NCI-H2196 treated with DMSO at 0.1 percent for 48 hours (cell line): ENCODE measurements at regions not wholly inside any gene's neighbourhood (a gene's known extent, or its start where the extent isn't known, plus 50 kb on each side); places are given as distances from the start of the nearest gene placed in this dataset.
"Not testable (repeated sequence)": the region's sequence is repeated elsewhere in the genome, so short reads cannot be mapped to it uniquely, and the experiment has no call there.

Experiments used
- DNase-seq: peaks from one replicate; lab custom pipeline; 2025; ENCODE audit not compliant: unreplicated experiment; lab: John Stamatoyannopoulos, UW

DNA sequence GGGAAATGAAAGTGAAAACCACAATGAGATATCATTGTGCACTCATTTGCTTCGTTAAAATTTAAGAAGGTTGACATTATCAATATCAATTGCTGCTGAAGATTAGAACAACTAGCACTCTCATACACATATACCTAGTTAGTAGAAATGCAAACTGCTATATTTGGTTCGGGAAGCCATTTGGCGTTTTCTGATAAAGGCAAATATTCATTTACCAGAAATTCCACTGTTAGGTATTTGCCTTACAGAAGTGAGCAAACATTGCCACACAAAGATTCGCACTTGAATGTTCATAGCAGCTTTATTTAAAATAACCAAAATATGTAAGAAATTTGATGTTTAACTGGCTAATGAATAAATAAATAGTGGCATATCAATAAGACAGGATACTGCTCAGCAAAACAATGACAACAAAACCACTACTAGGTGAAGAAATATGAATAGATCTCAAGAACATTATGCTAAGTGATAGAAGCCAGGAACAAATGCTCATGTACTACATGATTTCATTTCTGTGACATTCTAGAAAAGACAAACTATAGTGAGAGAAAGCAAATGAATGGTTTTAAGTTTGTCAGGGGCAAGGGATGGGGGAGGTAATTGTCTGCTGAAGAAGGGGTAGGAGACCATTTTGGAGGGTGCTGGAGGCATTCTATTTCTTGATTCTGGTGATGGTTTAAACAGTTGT is 387.8 kb downstream of the PTH2R start:
- DNase-seq = no peak

DNA sequence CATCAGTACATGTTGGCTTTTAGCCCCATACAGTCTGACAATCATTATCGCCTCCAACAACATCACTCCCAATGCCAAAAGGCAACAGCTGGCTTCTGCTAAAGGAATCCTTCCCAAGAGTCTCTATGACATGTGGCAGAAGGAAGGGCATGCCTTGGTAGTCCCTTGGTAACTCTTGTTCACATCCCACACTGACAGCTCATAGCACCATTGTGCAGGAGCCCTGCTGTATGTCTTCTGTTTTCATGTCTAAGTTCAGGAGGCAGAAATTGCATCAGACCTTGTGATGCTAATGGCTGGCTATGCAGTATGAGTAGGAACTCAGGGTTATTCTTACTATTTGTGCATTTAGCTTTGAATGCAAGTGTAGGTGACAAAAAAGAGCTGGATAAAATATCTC is 392.1 kb downstream of the PTH2R start:
- DNase-seq = no peak

- DNase-seq = no peak
Measured at GRCh38 chr2:208799397-208799796, 392.8 kb downstream of the PTH2R start.

DNA sequence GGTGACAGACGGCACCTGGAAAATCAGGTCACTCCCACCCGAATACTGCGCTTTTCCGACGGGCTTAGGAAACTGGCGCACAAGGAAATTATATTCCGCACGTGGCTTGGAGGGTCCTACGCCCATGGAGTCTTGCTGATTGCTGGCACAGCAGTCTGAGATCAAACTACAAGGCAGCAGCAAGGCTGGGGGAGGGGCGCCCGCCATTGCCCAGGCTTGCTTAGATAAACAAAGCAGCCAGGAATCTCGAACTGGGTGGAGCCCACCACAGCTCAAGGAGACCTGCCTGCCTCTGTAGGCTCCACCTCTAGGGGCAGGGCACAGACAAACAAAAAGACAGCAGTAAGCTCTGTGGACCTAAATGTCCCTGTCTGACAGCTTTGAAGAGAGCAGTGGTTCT is 394.3 kb downstream of the PTH2R start:
- DNase-seq = not testable (repeated sequence)

DNA sequence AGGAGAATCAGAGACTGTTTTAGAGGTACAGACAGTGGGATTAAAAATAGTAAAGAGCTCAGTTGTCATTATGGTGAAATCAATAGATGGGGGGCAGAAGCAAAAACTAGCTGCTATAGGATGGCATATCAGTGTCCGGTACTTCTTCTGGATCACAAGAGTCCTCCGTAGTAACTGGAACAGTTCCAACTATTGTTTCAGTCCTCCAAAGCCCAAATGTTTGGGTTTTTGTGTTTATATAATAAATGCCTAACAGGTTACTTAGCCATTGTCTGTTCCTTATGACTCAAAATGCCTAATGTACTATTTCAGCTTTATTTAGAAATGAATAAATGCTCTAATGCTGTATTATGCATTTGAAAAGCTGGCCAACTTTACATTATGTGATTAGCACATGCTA is 401.2 kb downstream of the PTH2R start:
- DNase-seq = no peak

DNA sequence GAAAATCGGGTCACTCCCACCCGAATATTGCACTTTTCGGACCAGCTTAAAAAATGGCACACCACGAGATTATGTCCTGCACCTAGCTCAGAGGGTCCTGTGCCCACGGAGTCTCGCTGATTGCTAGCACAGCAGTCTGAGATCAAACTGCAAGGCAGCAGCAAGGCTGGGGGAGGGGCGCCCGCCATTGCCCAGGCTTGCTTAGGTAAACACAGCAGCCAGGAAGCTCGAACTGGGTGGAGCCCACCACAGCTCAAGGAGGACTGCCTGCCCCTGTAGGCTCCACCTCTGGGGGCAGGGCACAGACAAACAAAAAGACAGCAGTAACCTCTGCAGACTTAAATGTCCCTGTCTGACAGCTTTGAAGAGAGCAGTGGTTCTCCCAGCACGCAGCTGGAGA is 405.3 kb downstream of the PTH2R start:
- not testable (repeated sequence) for DNase-seq

DNA sequence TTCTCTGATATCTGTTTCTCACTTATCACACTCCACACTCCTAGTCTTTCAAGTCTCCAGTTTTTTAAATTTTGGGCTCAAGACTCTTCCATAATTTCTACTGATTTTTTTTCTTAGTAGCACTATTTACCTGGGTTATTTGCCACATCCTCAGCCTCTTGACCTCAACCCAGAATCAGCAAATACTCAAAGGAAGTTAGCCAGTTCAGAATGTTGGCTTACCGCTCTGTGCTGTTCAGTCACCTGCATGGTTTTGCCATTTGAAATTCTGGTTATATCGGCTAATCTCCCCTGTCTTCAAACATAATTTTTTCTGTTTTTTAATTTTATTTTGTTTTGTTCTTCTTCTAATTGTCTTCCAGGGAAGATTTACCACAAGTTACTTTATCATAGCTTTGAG is 412.6 kb downstream of the PTH2R start:
- no peak for DNase-seq

GRCh38 chr2:208820014-208820688 is 413.6 kb downstream of the PTH2R start:
- DNase-seq = no peak

DNA sequence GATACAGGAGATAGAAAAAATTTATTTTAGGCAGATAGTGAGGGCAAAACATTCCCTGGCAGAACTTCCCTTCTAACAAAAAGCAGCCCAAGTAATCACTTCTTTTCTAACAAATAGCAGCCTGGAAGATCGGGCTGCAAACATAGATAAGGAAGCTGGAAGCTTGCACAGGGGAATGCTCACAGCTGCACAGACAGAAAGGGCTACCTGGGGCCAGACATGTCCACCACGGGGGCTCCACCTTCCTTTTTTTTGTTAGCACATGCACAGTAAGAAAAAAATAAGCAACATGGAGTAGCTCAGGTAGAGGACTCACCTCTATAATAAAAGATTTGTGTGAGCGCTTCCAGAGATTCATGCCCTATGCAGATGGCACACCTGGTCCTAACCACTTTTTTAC is 420.5 kb downstream of the PTH2R start:
- no peak for DNase-seq

DNA sequence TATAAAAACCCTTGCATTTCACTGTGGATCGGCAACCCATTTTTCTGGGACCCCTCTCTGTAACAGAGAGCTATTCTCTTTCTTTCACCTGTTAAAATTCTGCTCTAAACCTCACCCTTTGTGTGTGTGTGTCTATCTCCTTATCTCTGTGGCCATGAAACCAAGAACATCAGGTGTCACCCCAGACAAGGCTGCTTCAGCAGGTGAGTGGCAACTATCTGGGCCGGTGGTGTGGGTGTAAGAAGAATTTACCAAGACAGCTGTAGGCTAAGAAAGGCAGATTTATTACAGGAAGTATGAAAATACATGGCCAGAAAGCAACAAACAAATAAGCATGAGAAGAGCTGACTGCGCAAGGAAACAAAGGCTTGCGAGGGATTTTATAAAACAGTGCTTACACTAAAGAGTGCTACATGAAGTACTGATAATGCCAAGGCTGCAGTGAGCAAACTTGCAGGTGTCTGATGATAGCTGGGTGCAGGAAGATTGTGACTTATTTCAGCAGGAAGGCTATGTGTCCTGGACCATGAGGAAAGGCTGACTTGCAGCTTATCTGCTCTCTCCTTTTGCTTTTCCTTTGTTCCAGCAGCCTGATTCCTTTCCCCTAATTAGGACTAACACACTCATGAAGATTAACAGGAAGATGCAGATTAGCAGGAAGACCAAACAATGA is 421.1 kb downstream of the PTH2R start:
- no peak for DNase-seq

- DNase-seq = no peak
Measured at GRCh38 chr2:208830203-208830602, 423.6 kb downstream of the PTH2R start.

GRCh38 chr2:208847651-208848050 is 441.1 kb downstream of the PTH2R start:
- DNase-seq = no peak

DNA sequence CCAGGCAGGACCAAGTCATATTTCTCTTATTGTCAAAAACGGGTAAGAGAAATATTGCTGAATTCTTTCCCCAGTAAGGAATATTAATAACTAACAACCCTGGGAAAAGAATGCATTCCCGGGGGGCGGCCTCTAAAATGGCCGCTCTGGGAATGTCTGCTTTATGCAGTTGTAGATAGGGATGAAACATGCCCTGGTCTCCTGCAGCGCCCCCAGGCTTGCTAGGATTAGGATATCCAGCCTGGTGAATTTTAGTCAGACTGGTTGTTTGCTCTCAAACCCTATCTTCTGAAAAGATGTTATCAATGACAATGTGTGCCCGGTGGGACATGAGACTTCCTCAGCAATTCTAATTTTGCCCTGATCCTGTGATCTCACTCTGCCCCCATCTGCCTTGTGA is 448.1 kb downstream of the PTH2R start:
- no peak for DNase-seq

- DNase-seq = no peak
Measured at GRCh38 chr2:208867374-208867773, 460.8 kb downstream of the PTH2R start.

DNA sequence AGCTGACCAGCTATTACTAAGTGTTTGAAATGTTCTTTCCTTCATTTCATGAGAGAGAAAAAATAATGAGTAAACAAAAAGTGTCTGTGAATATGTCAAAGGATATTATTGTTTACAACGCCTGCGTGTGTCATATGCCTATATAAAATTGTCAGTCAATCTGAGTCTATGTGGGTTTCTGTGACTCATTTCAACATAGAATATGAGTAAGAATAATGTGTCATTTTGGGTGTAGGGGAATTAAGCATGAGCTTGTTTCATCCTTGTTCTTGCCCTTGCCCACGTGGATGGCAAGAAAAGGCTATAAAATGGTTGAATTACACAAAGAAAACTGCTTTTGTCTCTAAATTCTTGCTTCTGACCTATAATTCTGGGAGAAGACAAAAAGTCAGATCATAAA is 466.0 kb downstream of the PTH2R start:
- DNase-seq = no peak

- no peak for DNase-seq
Measured at GRCh38 chr2:208879666-208880065, 473.1 kb downstream of the PTH2R start.

DNA sequence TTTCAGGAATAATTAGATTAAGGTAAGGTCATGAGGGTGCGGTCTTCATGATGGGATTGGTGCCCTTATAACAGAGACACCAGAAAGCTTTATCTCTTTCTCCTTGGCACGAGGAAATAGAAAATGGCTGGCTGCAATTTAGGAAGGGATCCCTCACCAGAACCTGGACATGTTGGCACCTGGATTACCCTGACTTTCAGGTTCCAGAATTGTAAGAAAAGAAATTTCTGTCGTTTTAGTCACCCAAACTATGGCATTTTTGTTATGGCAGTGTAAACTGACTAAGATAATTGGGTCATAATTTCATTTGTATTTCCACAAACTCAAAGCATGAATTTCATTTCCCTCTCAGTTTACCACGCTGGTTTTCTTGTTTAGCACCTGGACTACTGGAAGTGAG is 473.6 kb downstream of the PTH2R start:
- DNase-seq = no peak

- DNase-seq = no peak
Measured at GRCh38 chr2:208890486-208890885, 483.9 kb downstream of the PTH2R start.

- no peak for DNase-seq
Measured at GRCh38 chr2:208892203-208892602, 485.6 kb downstream of the PTH2R start.

- no peak for DNase-seq
Measured at GRCh38 chr2:208906330-208906729, 499.7 kb downstream of the PTH2R start.

DNA sequence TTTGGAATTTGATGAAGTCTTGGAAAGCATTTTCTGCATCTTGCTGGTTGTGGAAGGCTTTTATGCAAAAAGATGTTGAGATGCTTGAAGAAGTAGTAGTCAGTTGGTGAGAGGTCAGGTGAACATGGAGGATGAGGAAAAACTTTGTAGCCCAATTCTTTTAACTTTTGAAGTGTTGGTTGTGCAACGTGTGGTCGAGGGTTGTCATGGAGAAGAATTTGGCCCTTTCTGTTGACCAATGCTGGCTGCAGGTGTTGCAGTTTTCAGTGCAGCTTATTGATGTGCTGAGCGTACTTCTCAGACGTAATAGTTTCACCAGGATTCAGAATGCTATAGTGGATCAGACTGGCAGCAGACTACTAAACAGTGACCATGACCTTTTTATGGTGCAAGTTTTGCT is 508.4 kb upstream of the MAP2 start:
- no peak for DNase-seq

DNA sequence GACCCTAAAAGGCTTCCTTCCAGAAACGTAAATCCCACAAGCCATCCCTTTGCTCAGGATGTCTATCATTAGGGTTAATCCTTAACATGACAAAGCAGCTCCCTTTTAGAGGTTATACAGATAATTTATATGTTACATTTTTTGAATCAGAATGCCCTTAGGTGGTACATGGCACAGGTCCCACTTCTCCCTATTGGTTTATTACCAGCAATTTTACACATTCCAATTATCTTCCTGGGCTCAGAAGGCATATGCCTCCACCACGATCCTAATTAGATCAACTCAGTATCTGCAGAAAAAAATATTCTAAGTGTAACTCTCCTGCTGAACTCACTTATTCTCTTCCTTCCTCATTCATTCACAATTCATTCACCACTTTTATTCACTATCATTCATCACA is 507.0 kb upstream of the MAP2 start:
- no peak for DNase-seq
